SU-DHL-6 (cell line): ENCODE measurements at regions not wholly inside any gene's neighbourhood (a gene's known extent, or its start where the extent isn't known, plus 50 kb on each side); places are given as distances from the start of the nearest gene placed in this dataset.

ENCODE experiments used
- H2AFZ ChIP-seq: fragments of 200-600 bp; sonication (generic); 2 replicates; pipeline ENCODE4 v1.6.1; 2014; ENCODE audit warnings: low read depth, mild to moderate bottlenecking, moderate library complexity, mixed read lengths, antibody characterized with exemption, low read length; ENCODE audit not compliant: severe bottlenecking
- H3F3A ChIP-seq: fragments of 200-600 bp; shearing (Covaris generic); 2 replicates; pipeline ENCODE4 v1.6.0; 2016; ENCODE audit warnings: antibody characterized with exemption, mild to moderate bottlenecking; ENCODE audit not compliant: insufficient read depth
- H3K27ac ChIP-seq: fragments of 200-600 bp; sonication (generic); 2 replicates; pipeline ENCODE4 v1.5.1; 2016; ENCODE audit warnings: low read depth, mild to moderate bottlenecking, low read length, moderate library complexity, mixed read lengths
- H3K27me3 ChIP-seq: fragments of 200-600 bp; sonication (generic), shearing (Covaris generic); 2 replicates; pipeline ENCODE4 v1.6.0; 2014; ENCODE audit warnings: mild to moderate bottlenecking, low read length
- H3K36me3 ChIP-seq: fragments of 200-600 bp; sonication (generic); 2 replicates; pipeline ENCODE4 v1.6.1; 2014; ENCODE audit warnings: mild to moderate bottlenecking, low read length, mixed read lengths
- H3K4me2 ChIP-seq: fragments of 300-600, 200-600 bp; shearing (Covaris generic), sonication (generic); 2 replicates; pipeline ENCODE4 v1.6.0; 2014; ENCODE audit warnings: low read length, low read depth, mild to moderate bottlenecking; ENCODE audit not compliant: poor library complexity, severe bottlenecking
- H3K4me3 ChIP-seq: fragments of 200-600 bp; sonication (generic); 2 replicates; pipeline ENCODE4 v1.5.1; 2014; ENCODE audit warnings: antibody characterized with exemption, low read length, mild to moderate bottlenecking, mixed read lengths; ENCODE audit not compliant: insufficient read depth, poor library complexity, severe bottlenecking
- H3K79me2 ChIP-seq: fragments of 200-600 bp; sonication (generic); 2 replicates; pipeline ENCODE4 v1.6.1; 2014; ENCODE audit warnings: mild to moderate bottlenecking, low read length, moderate library complexity; ENCODE audit not compliant: insufficient read depth
- H3K9ac ChIP-seq: fragments of 200-600 bp; sonication (generic); 2 replicates; pipeline ENCODE4 v1.7.0; 2014; ENCODE audit warnings: mild to moderate bottlenecking, low read length
- H3K9me2 ChIP-seq: fragments of 200-600 bp; sonication (generic); replicated peaks from 2 replicates; pipeline ENCODE4 v1.6.1; 2014; ENCODE audit warnings: low read length; ENCODE audit not compliant: insufficient read depth
- H3K9me3 ChIP-seq: fragments of 200-600 bp; sonication (generic); 2 replicates; pipeline ENCODE4 v1.6.1; 2014; ENCODE audit warnings: low read length, mixed read lengths; ENCODE audit not compliant: insufficient read depth
- H4K20me1 ChIP-seq: fragments of 200-600 bp; sonication (generic); 2 replicates; pipeline ENCODE4 v1.6.1; 2014; ENCODE audit warnings: low read depth, mild to moderate bottlenecking, antibody characterized with exemption, low read length, moderate library complexity, mixed read lengths
- CTCF ChIP-seq: fragments of 200-600 bp; sonication (generic); IDR thresholded peaks from one replicate; pipeline ENCODE4 v1.5.1; 2017; ENCODE audit warnings: antibody characterized with exemption, mild to moderate bottlenecking, low read length, moderate library complexity; ENCODE audit not compliant: insufficient read depth, poor library complexity, severe bottlenecking
- EZH2phosphoT487 ChIP-seq: fragments of 200-600 bp; sonication (generic), shearing (Covaris generic); conservative IDR thresholded peaks from 2 replicates; pipeline ENCODE4 v1.6.1; 2018; ENCODE audit warnings: mild to moderate bottlenecking, antibody characterized with exemption, low read length, moderate library complexity, mixed read lengths

- no peak overlapping the region for H3K9ac ChIP-seq
- H3K4me3 ChIP-seq = no peak overlapping the region
- no peaks in the 10 kb centered on the region for H3K36me3 ChIP-seq
- H3F3A ChIP-seq = no peaks in the 10 kb centered on the region
- H3K4me2 ChIP-seq = no peak overlapping the region
- H4K20me1 ChIP-seq = no peaks in the 10 kb centered on the region
- H3K27ac ChIP-seq = no peak overlapping the region
- no peaks in the 10 kb centered on the region for H3K79me2 ChIP-seq
- no peak overlapping the region for H2AFZ ChIP-seq
- H3K9me2 ChIP-seq = no peaks in the 10 kb centered on the region
- TF ChIP-seq CTCF (no peak), EZH2phosphoT487 (no peak)
- no peaks in the 10 kb centered on the region for H3K27me3 ChIP-seq
- no peaks in the 10 kb centered on the region for H3K9me3 ChIP-seq
These were observed 298.7 kb upstream of the TCF21 start for GRCh38 chr6:133590196-133590595.

- no peaks in the 10 kb centered on the region for H3K9me3 ChIP-seq
- H3K9ac ChIP-seq = no peak overlapping the region
- H3K79me2 ChIP-seq = no peaks in the 10 kb centered on the region
- no peak overlapping the region for H3K4me2 ChIP-seq
- no peak overlapping the region for H2AFZ ChIP-seq
- no peak overlapping the region for H3K27ac ChIP-seq
- no peaks in the 10 kb centered on the region for H4K20me1 ChIP-seq
- H3K36me3 ChIP-seq = no peaks in the 10 kb centered on the region
- H3K4me3 ChIP-seq = no peak overlapping the region
- H3F3A ChIP-seq = no peaks in the 10 kb centered on the region
- TF ChIP-seq EZH2phosphoT487 (no peak), CTCF (no peak)
- no peaks in the 10 kb centered on the region for H3K27me3 ChIP-seq
- no peaks in the 10 kb centered on the region for H3K9me2 ChIP-seq
These were observed 298.1 kb upstream of the TCF21 start for GRCh38 chr6:133590814-133591213.

- H3K36me3 ChIP-seq = no peaks in the 10 kb centered on the region
- no peaks in the 10 kb centered on the region for H3K9me3 ChIP-seq
- H3K79me2 ChIP-seq = no peaks in the 10 kb centered on the region
- no peak overlapping the region for H3K27ac ChIP-seq
- no peak overlapping the region for H2AFZ ChIP-seq
- H3K9me2 ChIP-seq = no peaks in the 10 kb centered on the region
- TF ChIP-seq EZH2phosphoT487 (no peak), CTCF (no peak)
- no peak overlapping the region for H3K9ac ChIP-seq
- no peaks in the 10 kb centered on the region for H3K27me3 ChIP-seq
- no peaks in the 10 kb centered on the region for H3F3A ChIP-seq
- no peak overlapping the region for H3K4me3 ChIP-seq
- no peak overlapping the region for H3K4me2 ChIP-seq
- no peaks in the 10 kb centered on the region for H4K20me1 ChIP-seq
These were observed 297.6 kb upstream of the TCF21 start for GRCh38 chr6:133591275-133591674.

GRCh38 chr6:133594652-133595110, 294.2 kb upstream of the TCF21 start:
- Histone ChIP-seq H3K36me3 (no peaks in the 10 kb centered on the region), H3K9me3 (no peaks in the 10 kb centered on the region), H3K4me2 (no peak overlapping the region), H3F3A (no peaks in the 10 kb centered on the region), H3K9ac (no peak overlapping the region), H3K9me2 (no peaks in the 10 kb centered on the region), H2AFZ (no peak overlapping the region), H4K20me1 (no peaks in the 10 kb centered on the region), H3K79me2 (no peaks in the 10 kb centered on the region), H3K27ac (no peak overlapping the region), H3K4me3 (no peak overlapping the region), H3K27me3 (no peaks in the 10 kb centered on the region)
- TF ChIP-seq CTCF (no peak), EZH2phosphoT487 (no peak)
